HCT116 (cell line): ENCODE measurements at regions not wholly inside any gene's neighbourhood (a gene's known extent, or its start where the extent isn't known, plus 50 kb on each side); places are given as distances from the start of the nearest gene placed in this dataset.

Experiments used
- CTCF ChIP-seq, 3 experiments: fragments of 200-600 bp in 1 of 3; sonication (generic) in 1 of 3; IDR thresholded peaks in 2 of 3; conservative IDR thresholded peaks in 1 of 3; 2 replicates each; pipeline ENCODE4 v1.5.1; 2012 to 2017; ENCODE audit warnings: low read depth in 2 of 3, low read length in 2 of 3, antibody characterized with exemption in 1 of 3, borderline replicate concordance in 1 of 3, control low read depth in 1 of 3, mild to moderate bottlenecking in 1 of 3, mixed read lengths in 1 of 3, mixed run types in 1 of 3, moderate library complexity in 1 of 3; ENCODE audit not compliant: insufficient read depth in 1 of 3
- SRF ChIP-seq: IDR thresholded peaks from 2 replicates; pipeline ENCODE4 v1.6.1; 2012; ENCODE audit warnings: low read depth
- ZNF274 ChIP-seq: fragments of 200-500 bp; sonication (Bioruptor generic); IDR thresholded peaks from 2 replicates; pipeline ENCODE4 v1.6.1; 2014; ENCODE audit warnings: mild to moderate bottlenecking, low read depth, low read length, inconsistent platforms

DNA sequence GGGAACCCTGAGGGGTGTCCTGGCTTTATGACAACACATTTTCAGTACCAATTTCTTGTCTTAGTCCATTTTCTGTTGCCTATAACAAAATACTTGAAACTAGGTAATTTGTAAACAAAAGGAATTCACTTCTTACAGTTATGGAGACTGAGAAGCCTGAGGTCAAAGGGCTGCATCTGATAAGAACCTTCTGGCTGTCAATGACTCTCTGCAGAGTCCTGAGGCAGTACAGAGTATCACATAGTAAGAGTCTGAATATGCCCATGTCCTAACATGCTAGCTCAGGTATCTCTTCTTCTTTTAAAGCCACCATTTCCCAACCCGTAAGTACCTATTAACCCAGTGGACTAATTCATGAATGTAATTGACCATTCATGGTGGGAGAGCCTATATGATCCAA is 1458.6 kb upstream of the EYS start:
- TF ChIP-seq CTCF (IDR thresholded peaks at IDR 0.05 in 2 of 3, conservative IDR thresholded peaks at IDR 0.05 in 1 of 3; ENCODE audit: borderline replicate concordance in 1 of 3, insufficient read depth in 1 of 3, low read depth in 2 of 3, low read length in 2 of 3) (no peak), ZNF274 (no peak), SRF (no peak)
